Epithelial cell of proximal tubule (primary cell): ENCODE measurements at regions not wholly inside any gene's neighbourhood (a gene's known extent, or its start where the extent isn't known, plus 50 kb on each side); places are given as distances from the start of the nearest gene placed in this dataset.

Source experiments
- DNase-seq: peaks from one replicate; pipeline ENCODE4 v3.0.0-alpha.2; 2011; ENCODE audit warnings: low read depth
- H3K4me3 ChIP-seq: 2 replicates; pipeline ENCODE4 v1.5.1; 2011; ENCODE audit warnings: low read depth, mild to moderate bottlenecking, low read length
- TF ChIP-seq, protein P1 (sequence below): conservative IDR thresholded peaks from 2 replicates; pipeline ENCODE4 v1.5.1; 2012; ENCODE audit warnings: low read depth, mild to moderate bottlenecking, low read length

DNA sequence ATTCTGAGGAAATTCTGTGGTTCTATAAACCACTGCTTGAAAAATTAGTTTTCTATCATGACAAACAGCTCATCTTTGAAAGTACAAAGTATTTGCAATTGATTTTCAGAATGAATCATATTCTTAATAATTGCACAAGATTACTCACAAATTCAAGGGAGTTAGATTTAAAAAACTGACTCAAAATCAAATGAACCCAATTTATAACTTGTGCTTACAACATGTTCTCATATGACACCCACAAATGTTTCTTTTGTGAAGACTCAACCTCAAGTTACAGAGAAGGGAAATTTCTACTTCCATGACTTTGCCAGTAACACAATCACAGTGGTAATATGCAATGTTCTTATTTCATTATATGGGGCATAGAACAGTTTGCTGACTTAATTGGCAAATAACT is 272.0 kb upstream of the ACTBL2 start:
- TF ChIP-seq, protein P1, sequence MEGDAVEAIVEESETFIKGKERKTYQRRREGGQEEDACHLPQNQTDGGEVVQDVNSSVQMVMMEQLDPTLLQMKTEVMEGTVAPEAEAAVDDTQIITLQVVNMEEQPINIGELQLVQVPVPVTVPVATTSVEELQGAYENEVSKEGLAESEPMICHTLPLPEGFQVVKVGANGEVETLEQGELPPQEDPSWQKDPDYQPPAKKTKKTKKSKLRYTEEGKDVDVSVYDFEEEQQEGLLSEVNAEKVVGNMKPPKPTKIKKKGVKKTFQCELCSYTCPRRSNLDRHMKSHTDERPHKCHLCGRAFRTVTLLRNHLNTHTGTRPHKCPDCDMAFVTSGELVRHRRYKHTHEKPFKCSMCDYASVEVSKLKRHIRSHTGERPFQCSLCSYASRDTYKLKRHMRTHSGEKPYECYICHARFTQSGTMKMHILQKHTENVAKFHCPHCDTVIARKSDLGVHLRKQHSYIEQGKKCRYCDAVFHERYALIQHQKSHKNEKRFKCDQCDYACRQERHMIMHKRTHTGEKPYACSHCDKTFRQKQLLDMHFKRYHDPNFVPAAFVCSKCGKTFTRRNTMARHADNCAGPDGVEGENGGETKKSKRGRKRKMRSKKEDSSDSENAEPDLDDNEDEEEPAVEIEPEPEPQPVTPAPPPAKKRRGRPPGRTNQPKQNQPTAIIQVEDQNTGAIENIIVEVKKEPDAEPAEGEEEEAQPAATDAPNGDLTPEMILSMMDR, result no peak
- H3K4me3 ChIP-seq, result no peak overlapping the region
- DNase-seq, result no peak

DNA sequence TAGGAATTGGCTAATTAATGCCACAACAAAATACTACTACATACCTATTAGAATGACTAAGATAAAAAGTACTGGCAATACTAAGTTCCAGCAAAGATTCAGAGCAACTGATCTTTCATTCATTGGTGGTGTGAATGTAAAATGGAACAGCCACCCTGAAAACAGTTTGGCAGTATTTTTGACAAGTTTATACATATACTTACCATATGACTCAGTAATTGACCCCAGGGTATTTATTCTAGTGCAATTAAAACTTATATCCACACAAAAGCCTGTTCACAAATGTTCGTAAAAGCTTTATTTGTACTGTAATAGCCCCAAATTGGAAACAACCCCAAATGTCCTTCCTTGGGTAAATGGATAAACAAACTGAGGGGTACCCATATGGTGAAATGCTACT is 270.8 kb upstream of the ACTBL2 start:
- DNase-seq, result no peak
- TF ChIP-seq, protein P1, result no peak
- H3K4me3 ChIP-seq, result no peak overlapping the region

DNA sequence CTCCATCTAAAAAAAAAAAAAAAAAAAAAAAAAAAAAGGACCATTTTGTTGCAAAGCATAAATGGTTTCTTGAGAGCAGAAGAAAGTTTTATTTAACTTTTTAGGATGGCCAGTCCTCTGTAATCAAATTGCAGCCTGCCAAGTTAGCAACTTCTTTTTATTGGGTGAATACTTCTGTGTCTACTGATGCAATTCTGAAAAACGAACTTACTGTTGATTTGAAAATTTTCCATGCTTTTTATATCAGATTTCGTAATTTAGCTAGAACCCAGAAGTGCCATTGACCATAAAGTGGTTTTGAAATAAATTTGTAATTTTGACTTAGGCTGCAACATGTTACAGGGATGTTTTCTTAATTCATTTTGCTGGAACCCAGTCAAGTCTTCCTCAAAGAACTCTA is 269.1 kb upstream of the ACTBL2 start:
- H3K4me3 ChIP-seq, result no peak overlapping the region
- TF ChIP-seq, protein P1, result no peak
- DNase-seq, result no peak

DNA sequence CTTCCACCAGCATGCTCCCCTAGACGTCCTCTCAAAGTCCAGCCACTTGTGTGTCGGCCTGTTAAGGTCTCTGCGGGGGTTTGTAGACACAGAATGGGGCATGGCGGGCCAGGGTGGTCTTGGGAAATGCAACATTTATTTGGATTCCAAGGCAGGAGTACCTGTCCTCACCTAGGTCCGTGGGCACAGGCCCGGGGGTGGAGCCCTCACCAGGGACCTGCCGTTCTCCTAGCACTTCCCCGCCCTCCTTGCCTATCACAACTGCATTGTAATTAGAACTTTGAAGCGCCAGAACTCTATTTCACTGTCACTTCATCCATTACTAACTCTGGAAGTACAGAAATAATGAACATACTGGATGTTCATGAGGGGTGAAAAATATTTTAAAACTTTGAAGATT is 268.3 kb upstream of the ACTBL2 start:
- TF ChIP-seq, protein P1, result no peak
- no peak overlapping the region for H3K4me3 ChIP-seq
- DNase-seq, result no peak

DNA sequence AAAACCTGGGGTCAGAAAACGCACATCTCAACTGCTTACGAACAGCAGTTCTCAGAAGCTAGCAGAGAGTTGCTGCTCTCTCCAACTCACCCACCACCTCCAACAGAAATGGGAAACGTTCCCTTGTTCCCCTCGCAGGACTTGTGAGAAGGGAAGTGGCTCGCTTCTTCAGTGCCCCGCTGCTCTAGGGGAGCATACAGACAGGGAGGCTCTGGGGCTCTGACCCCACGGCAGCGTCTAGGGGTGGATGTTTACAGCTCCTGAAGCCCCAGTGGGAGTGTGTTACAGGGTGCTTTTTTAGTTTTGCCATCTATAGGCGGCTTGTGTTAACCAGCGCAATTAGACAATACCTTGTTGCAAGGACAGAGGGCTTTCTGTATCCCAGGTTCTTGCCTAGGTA is 267.7 kb upstream of the ACTBL2 start:
- TF ChIP-seq, protein P1, result no peak
- no peak overlapping the region for H3K4me3 ChIP-seq
- no peak for DNase-seq

DNA sequence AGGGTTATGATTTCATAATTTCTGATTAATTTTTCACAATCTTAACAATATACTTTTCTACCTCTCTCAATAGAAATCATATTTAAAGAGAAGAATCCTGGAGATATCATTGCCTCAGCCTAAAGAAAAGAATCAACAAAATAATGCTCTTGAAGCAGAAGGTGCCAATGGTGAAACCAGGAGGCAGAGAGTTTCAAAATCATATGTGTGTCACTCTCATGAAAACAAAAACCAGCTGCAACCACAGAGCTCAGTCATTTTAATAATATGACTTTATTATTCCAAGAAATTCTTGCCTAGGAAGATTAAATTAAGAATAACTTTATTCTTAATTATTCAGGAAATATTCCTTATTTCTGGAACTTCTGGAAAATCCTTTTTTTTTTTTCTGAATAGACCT is 266.8 kb upstream of the ACTBL2 start:
- no peak overlapping the region for H3K4me3 ChIP-seq
- no peak for DNase-seq
- TF ChIP-seq, protein P1, result no peak

DNA sequence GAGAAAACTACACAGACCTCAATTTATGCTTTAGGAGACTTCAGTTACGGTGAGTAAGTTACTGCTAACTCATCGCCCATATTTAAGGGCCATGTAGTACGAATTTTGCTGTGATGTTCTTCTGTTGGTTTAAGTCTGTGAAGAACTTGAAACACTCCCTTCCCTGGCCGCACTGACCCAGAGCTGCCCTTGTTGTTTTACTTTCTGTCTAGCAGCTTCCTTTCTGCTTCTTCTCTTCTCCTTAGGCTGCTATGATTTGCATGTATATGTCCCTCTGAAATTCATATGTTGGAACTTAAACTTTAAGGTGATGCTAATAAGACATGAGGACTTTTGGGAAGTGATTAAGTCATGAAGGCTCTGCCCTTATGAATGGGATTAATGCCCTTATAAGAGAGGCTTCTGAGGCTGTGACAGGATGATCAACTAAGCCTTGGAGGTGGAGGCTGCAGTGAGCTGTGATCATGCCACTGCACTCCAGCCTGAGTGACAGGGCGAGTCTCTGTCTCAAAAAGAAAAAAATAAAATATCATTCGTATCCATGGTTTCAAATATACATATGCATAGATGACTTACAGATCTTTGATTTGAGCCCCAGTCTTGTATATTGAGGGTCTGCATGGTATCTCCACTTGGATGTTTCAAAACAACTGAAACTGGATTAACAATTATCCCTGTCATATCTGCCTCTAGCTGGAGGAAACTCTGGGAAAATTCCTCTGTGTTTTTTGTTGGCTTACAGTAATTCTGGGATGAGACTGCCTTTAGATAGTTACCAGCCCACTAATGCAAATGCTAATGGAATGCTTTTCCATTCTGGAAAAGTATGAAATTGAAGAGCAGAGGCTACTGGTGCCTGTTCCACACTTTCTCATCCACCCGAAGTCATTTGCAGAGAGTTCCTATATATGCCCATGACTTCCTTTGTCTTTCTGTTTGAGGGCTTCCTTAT is 263.4 kb upstream of the ACTBL2 start:
- H3K4me3 ChIP-seq, result no peak overlapping the region
- TF ChIP-seq, protein P1, result no peak
- DNase-seq, result no peak
